ENCODE measurements at regions not wholly inside any gene's neighbourhood (a gene's known extent, or its start where the extent isn't known, plus 50 kb on each side); places are given as distances from the start of the nearest gene placed in this dataset.
"Not testable (repeated sequence)": the region's sequence is repeated elsewhere in the genome, so short reads cannot be mapped to it uniquely, and the experiment has no call there.

- Histone ChIP-seq H3K79me2 (ENCODE audit: control insufficient read depth, insufficient read depth, low read length) (no peaks in the 10 kb centered on the region), H3K4me1 (ENCODE audit: control insufficient read depth, extremely low read depth, insufficient read depth, low read length) (peaks cover 2% of the 10 kb centered on the region), H4K20me1 (ENCODE audit: control insufficient read depth, extremely low read depth, insufficient read depth, low read length) (no peaks in the 10 kb centered on the region), H2AFZ (ENCODE audit: low read length) (peak overlapping the region; percentile 19), H3K27me3 (ENCODE audit: control insufficient read depth, insufficient read depth, low read length) (no peaks in the 10 kb centered on the region), H3K36me3 (ENCODE audit: control insufficient read depth, insufficient read depth, low read length) (no peaks in the 10 kb centered on the region), H3K27ac (ENCODE audit: insufficient read depth, low read length) (no peak overlapping the region), H3K4me3 (replicated peaks in 1 of 4; ENCODE audit: control extremely low read depth in 1 of 4, insufficient read depth in 1 of 4, low read depth in 3 of 4, low read length in 4 of 4) (no peak overlapping the region), H3K9ac (ENCODE audit: insufficient read depth, low read length) (no peak overlapping the region), H3K4me2 (ENCODE audit: extremely low read depth, insufficient read depth, low read length) (no peak overlapping the region), H3K9me3 (ENCODE audit: control insufficient read depth, insufficient read depth, low read depth, low read length) (no peaks in the 10 kb centered on the region)
- peak; percentile 97 to 98 for TF ChIP-seq CTCF (conservative IDR thresholded peaks at IDR 0.05 in 1 of 2, IDR thresholded peaks at IDR 0.05 in 1 of 2; ENCODE audit: low read depth in 1 of 2, low read length in 2 of 2)
- TF ChIP-seq EZH2 (IDR thresholded peaks at IDR 0.05; ENCODE audit: low read length, missing control alignments): no peak
- DNase-seq (ENCODE audit: low read depth in 2 of 2): peak; percentile 41 to 65
Measured at GRCh38 chr7:142482891-142483658, 225.2 kb upstream of the PRSS58 start.

GRCh38 chr7:142481548-142481947, 223.7 kb upstream of the PRSS58 start:
- TF ChIP-seq CTCF (conservative IDR thresholded peaks at IDR 0.05 in 1 of 2, IDR thresholded peaks at IDR 0.05 in 1 of 2; ENCODE audit: low read depth in 1 of 2, low read length in 2 of 2) (peak; percentile 36 to 51), EZH2 (IDR thresholded peaks at IDR 0.05; ENCODE audit: low read length, missing control alignments) (no peak)
- peak in 1 of 2 donors; percentile 49 for DNase-seq (ENCODE audit: low read depth in 2 of 2)
- no peak overlapping the region for H3K27ac ChIP-seq (ENCODE audit: insufficient read depth, low read length)

GRCh38 chr7:142478479-142479220, 220.8 kb upstream of the PRSS58 start:
- TF ChIP-seq CTCF (conservative IDR thresholded peaks at IDR 0.05 in 1 of 2, IDR thresholded peaks at IDR 0.05 in 1 of 2; ENCODE audit: low read depth in 1 of 2, low read length in 2 of 2) (peak; percentile 72 to 74), EZH2 (IDR thresholded peaks at IDR 0.05; ENCODE audit: low read length, missing control alignments) (no peak)
- Histone ChIP-seq H3K27ac (ENCODE audit: insufficient read depth, low read length) (no peak overlapping the region), H4K20me1 (ENCODE audit: control insufficient read depth, extremely low read depth, insufficient read depth, low read length) (no peaks in the 10 kb centered on the region), H3K4me3 (replicated peaks in 1 of 4; ENCODE audit: control extremely low read depth in 1 of 4, insufficient read depth in 1 of 4, low read depth in 3 of 4, low read length in 4 of 4) (no peak overlapping the region), H3K9ac (ENCODE audit: insufficient read depth, low read length) (no peak overlapping the region), H3K36me3 (ENCODE audit: control insufficient read depth, insufficient read depth, low read length) (no peaks in the 10 kb centered on the region), H3K79me2 (ENCODE audit: control insufficient read depth, insufficient read depth, low read length) (no peaks in the 10 kb centered on the region), H3K9me3 (ENCODE audit: control insufficient read depth, insufficient read depth, low read depth, low read length) (no peaks in the 10 kb centered on the region), H3K4me1 (ENCODE audit: control insufficient read depth, extremely low read depth, insufficient read depth, low read length) (peaks cover 2% of the 10 kb centered on the region), H3K4me2 (ENCODE audit: extremely low read depth, insufficient read depth, low read length) (no peak overlapping the region), H3K27me3 (ENCODE audit: control insufficient read depth, insufficient read depth, low read length) (no peaks in the 10 kb centered on the region), H2AFZ (ENCODE audit: low read length) (no peak overlapping the region)
- DNase-seq (ENCODE audit: low read depth in 2 of 2): peak; percentile 51 to 71

More at GRCh38 chr7:142481548-142481947, 223.7 kb upstream of the PRSS58 start:
- no peak overlapping the region for H3K4me3 ChIP-seq (replicated peaks in 1 of 4; ENCODE audit: control extremely low read depth in 1 of 4, insufficient read depth in 1 of 4, low read depth in 3 of 4, low read length in 4 of 4)
- H3K36me3 ChIP-seq (ENCODE audit: control insufficient read depth, insufficient read depth, low read length): no peaks in the 10 kb centered on the region
- H4K20me1 ChIP-seq (ENCODE audit: control insufficient read depth, extremely low read depth, insufficient read depth, low read length): no peaks in the 10 kb centered on the region
- H3K27me3 ChIP-seq (ENCODE audit: control insufficient read depth, insufficient read depth, low read length): no peaks in the 10 kb centered on the region
- peaks cover 2% of the 10 kb centered on the region for H3K4me1 ChIP-seq (ENCODE audit: control insufficient read depth, extremely low read depth, insufficient read depth, low read length)
- H3K9me3 ChIP-seq (ENCODE audit: control insufficient read depth, insufficient read depth, low read depth, low read length): no peaks in the 10 kb centered on the region
- H3K79me2 ChIP-seq (ENCODE audit: control insufficient read depth, insufficient read depth, low read length): no peaks in the 10 kb centered on the region
- H2AFZ ChIP-seq (ENCODE audit: low read length): no peak overlapping the region
- no peak overlapping the region for H3K9ac ChIP-seq (ENCODE audit: insufficient read depth, low read length)
- H3K4me2 ChIP-seq (ENCODE audit: extremely low read depth, insufficient read depth, low read length): no peak overlapping the region

GRCh38 chr7:142477801-142478200, 219.9 kb upstream of the PRSS58 start:
- not testable (repeated sequence) for H3K27ac ChIP-seq (ENCODE audit: insufficient read depth, low read length); H3K79me2 ChIP-seq (ENCODE audit: control insufficient read depth, insufficient read depth, low read length); H4K20me1 ChIP-seq (ENCODE audit: control insufficient read depth, extremely low read depth, insufficient read depth, low read length); H3K36me3 ChIP-seq (ENCODE audit: control insufficient read depth, insufficient read depth, low read length); H3K4me1 ChIP-seq (ENCODE audit: control insufficient read depth, extremely low read depth, insufficient read depth, low read length); H3K27me3 ChIP-seq (ENCODE audit: control insufficient read depth, insufficient read depth, low read length); H3K9me3 ChIP-seq (ENCODE audit: control insufficient read depth, insufficient read depth, low read depth, low read length); H3K9ac ChIP-seq (ENCODE audit: insufficient read depth, low read length); H3K4me2 ChIP-seq (ENCODE audit: extremely low read depth, insufficient read depth, low read length); DNase-seq (ENCODE audit: low read depth in 2 of 2); H3K4me3 ChIP-seq (replicated peaks in 1 of 4; ENCODE audit: control extremely low read depth in 1 of 4, insufficient read depth in 1 of 4, low read depth in 3 of 4, low read length in 4 of 4); H2AFZ ChIP-seq (ENCODE audit: low read length)
